RKO (cell line): ENCODE measurements at regions not wholly inside any gene's neighbourhood (a gene's known extent, or its start where the extent isn't known, plus 50 kb on each side); places are given as distances from the start of the nearest gene placed in this dataset.
"Not testable (repeated sequence)": the region's sequence is repeated elsewhere in the genome, so short reads cannot be mapped to it uniquely, and the experiment has no call there.

Source experiments
- DNase-seq: peaks from one replicate; pipeline ENCODE4 v3.0.0-alpha.2; 2016; ENCODE audit warnings: low spot score

DNA sequence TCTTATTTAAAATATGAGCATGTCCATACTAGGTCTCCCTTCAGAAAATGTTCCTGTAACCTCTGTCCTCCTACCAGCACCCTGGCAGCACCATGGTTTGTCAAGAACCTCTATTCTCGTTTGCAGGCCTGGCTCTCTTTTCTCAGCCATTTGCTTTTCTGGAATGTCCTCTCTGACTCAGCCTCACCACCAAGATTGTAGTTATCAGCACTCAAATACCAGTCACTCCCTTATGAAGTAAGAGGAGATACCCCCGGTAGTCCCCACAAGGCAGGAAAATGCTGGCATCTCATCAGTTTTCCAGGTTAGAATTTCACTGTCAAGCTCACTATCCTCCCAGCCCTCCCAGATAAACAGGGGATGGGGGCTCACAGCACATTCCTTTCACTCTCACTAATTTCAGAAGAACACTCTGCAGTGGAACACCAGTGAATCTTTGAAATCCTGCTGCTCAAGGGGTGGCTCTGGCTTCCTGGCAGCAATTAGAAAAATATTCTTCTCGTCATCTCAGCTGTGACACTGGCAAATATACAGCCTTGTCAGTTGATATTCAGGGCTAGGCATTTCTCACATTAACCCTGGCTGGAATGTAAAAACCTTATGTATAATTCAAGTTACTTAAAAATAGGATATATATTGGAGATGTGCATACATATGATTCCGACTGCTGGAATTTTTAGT, 129.2 kb downstream of the TBX18 start:
- no peak for DNase-seq

DNA sequence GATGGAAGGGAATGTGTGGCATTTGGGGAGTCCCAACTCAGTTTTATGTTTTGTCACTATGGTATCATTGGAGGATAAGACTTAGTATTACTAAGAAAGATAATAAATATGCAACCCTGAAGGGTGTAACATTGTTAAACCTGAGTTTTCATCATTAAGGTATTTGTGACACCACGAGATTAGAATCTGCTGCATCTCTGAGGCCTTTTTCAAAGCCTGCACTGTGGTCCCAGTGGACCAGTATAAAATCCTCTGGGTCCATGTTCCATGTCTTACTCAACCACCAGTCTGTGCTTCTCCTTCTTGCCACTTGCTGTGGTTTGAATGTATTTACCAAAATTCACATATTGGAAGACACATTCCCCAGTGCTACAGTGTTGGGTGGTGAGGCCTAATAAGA, 130.6 kb downstream of the TBX18 start:
- no peak for DNase-seq

- DNase-seq: not testable (repeated sequence)
These were observed 137.9 kb downstream of the TBX18 start for GRCh38 chr6:84626527-84626926.

- no peak for DNase-seq
These were observed 138.9 kb downstream of the TBX18 start for GRCh38 chr6:84625506-84625905.

DNA sequence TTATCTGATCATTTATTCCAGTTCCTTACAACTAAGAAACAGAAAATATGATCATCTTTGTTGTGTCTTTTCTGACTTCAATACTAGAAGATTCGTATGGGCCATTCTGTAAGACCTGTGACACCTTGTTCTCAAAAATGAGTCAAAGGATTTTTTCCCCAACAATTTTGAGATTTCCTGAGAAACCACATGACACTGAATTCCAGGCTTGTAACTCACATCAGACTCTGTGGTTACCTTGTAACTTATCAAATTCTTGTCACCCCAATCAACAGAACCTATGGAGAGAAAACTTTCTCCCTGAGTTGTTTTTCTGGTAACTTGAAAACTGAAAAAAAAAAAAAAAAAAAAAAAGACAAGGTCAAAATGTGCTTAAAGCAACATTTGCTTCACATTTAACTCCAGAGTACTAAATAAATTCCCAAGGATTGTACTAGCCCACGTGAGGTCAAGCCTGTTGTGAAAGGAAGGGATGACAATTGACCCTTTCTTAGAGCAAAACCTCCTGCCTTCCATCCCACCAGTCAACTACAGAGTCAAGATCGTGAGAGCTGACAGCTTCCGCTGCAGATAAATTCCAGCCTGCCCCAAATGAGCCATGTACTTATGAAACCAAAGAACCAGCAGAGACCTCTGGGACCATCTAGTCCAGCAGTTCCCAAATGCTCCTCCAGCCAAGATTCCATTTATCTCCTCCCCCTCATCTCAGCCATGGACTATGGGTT, 140.3 kb downstream of the TBX18 start:
- DNase-seq: no peak

- no peak for DNase-seq
These were observed 145.6 kb downstream of the TBX18 start for GRCh38 chr6:84618836-84619235.

DNA sequence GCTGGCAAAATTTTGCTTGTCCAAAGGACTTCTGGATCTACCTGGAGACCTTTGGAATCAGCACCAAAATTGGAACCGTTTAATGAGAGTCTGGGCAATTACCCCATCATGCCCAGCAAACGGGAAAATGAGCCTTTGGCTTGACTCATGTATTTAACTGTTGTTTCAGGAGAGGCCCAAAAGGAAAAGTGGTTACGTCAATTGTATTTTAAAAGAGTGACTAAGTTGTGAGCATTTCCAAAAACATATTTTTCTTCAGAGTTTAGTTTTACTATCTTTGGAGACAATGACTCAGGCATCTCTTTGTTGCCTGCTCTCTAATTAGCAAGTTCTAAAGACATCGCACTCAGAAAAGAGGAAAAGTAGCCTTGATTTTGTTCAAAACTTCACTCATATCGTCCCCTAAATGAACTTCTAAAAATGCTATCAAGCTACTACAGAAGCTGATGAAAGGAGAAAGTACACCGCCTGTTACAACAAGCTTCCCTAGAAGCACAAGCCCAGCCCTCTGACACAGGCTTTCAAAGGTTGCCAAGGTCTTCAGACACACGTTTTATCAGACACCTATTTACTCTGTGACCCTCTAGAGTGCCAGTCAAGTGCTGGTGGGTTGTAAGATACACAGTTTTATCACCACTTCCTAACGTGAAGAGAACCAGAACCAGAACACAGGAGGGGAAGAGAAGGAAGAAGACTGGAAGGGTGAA, 146.2 kb downstream of the TBX18 start:
- DNase-seq: peak; percentile 28

- DNase-seq: no peak
These were observed 148.4 kb downstream of the TBX18 start for GRCh38 chr6:84615987-84616386.

DNA sequence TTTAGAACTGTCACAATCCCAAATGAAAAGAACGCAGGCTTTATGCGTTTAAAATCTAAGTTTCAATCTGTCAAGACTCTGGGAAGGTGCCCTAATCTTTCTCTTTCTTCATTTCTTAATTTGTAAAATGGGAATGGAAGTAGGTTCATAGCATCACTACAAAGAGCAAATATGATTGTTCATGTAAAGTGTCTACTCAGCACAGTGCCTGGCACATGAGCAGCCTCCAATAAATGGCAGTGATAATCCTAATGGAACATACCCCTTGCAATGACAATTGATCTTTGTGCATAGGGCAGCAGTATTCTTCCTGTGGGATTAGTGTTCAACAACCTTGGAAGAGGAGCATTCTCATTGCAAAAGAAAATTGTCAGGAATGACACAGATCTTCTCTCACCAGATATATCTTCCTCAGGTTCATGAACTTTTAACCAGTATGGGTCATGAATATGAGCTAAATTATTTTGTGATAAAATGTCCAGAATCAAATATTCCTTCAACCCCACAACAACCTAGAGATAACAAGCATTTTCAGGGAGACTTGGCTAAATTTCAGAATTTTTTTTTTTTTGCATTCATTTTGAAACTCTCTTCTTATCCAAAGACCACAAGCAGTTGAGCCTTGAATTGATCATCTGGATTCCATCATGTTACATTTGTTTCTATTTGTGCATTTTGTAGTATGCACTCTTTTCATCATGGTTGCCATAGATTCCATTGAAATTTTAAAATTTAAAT, 149.1 kb downstream of the TBX18 start:
- DNase-seq: no peak

DNA sequence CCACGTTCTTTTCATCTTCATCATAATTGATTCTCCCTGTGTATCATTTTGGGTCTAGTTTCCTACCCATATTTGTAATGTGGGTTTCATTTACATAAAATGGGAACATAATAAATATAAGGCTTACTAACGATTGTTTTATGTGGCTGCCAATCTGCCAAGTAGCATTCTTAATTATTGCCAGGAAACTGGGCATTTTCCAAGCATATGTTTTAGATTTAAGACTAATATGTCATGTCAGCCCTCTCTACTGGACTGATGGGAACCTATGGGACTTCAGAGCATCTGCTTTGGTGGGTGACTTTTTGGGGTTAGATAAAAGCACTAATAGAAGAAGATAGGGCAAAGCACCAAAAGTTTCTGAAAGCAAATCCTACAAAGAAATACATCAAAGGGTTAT, 157.5 kb downstream of the TBX18 start:
- no peak for DNase-seq

- no peak for DNase-seq
These were observed 159.1 kb downstream of the TBX18 start for GRCh38 chr6:84605298-84605697.

DNA sequence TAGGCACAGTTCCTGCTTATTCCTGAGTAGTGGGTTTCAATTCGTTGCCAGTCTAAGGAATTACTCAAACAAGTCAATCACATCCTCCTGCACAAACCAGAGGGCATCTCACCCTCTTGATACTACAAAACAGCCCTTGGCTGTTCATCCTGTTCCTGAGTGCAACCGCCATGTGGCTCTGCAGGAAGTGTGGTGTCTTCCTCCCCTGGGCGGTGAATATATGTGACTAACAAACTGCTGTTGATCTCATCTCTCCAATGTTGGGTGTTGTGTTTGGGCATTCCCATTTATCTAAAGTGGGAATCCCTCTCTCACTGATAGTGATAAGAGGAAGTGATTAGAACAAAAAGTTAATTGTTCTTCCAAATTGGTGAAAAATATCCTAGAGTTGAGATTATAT, 163.0 kb downstream of the TBX18 start:
- no peak for DNase-seq

- no peak for DNase-seq
These were observed 164.4 kb downstream of the TBX18 start for GRCh38 chr6:84599991-84600390.

DNA sequence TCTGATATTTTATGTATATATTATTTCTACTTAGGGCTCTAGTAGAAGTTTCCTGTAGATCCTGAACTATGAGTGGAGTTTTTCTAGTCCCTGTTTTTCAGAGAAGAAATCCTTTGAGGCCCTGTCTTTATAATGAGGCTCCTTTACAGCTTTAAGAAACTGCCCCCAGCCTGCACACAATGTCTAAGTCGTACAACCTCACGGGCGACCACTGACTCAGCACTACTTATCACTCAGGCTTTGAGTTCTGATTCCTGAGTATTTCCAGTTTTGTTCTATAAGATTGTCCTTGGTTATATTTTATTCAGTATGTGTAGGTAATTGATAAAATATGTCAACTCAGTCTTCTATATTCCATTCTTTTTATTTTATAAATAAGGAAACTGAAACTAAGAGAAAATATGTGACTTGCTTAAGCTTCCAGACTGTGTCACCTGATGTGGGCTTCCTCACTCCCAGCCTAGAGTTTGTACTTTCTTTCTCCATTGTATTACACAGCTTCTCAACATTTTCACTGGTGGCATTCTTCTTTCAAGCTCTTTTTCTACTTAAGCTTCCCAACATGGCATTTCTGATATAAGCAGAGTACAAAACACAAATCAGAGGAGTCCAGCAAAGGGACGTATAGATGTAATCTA, 167.0 kb downstream of the TBX18 start:
- DNase-seq: no peak

DNA sequence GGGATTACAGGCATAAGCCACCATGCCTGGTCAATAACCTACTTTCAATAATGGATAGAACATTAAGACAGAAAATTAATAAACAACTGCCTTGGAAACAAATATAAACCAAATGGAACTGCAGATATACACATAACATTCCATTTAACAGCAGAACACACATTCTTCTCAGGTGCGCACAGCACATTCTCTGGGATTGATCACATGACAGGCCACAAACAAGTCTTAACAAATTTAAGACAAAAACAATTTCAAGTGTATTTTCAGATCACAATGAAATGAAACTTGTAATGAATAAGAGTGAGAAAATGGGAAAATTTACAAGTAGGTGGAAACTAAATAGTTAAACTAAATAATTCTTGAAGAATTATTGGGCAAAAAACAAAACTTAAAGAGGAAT, 167.9 kb downstream of the TBX18 start:
- no peak for DNase-seq

DNA sequence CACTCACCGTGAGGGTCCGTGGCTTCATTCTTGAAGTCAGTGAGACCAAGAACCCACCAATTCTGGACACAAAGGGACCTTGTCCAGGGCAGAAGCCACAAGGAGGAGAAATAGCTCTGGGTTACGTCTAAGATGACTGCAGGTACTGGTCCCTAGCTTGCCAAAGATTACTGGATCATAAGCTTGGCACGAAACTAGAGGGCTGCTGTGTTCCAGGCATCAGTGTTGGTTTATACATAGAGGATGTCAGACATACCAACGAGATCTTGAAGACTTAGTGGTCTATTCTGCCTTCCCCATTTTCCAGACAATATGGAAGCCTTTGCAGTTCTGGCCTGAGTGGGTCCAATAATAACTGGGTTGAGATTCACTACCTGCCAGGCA, 175.7 kb downstream of the TBX18 start:
- DNase-seq: no peak

- DNase-seq: not testable (repeated sequence)
These were observed 176.3 kb downstream of the TBX18 start for GRCh38 chr6:84587994-84588696.

DNA sequence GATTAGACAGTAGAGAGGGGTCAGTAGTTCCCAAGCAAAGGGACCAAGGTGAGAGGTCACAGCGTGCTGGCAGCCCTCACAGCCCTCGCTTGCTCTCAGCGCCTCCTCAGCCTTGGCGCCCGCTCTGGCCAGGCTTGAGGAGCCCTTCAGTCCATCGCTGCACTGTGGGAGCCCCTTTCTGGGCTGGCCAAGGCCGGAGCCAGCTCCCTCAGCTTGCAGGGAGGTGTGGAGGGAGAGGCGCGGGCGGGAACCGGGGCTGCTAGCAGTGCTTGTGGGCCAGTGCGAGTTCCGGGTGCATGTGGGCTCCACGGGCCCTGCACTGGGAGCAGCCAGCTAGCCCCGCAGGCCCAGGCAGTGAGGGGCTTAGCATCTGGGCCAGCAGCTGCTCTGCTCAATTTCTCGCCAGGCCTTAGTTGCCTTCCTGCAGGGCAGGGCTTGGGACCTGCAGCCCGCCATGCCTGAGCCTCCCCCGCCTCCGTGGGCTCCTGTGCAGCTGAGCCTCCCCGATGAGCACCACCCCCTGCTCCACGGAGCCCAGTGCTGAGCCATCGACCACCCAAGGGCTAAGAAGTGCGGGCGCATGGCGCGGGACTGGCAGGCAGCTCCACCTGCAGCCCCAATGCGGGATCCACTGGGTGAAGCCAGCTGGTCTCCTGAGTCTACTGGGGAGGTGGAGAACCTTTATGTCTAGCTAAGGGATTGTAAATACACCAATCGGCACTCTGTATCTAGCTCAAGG, 177.0 kb downstream of the TBX18 start:
- DNase-seq: not testable (repeated sequence)

DNA sequence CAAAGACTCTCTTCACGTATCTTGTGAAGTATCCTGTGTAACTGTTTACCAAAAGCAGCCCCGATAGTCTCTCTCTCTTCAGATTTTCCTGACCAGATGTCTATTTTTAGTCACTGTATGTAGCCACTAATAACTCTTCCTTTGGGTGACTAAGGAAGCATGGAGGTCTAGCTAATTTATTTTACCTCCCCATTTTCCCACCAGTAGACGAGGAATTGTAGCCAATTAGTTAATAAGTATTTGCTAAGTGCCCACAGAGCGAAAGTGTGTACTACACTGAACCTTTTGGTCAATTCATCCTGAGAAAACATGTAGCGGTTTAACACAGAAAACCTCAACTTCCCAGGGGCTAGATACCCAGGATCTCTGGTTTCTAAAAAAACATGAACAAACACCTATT, 180.6 kb downstream of the TBX18 start:
- DNase-seq: no peak

DNA sequence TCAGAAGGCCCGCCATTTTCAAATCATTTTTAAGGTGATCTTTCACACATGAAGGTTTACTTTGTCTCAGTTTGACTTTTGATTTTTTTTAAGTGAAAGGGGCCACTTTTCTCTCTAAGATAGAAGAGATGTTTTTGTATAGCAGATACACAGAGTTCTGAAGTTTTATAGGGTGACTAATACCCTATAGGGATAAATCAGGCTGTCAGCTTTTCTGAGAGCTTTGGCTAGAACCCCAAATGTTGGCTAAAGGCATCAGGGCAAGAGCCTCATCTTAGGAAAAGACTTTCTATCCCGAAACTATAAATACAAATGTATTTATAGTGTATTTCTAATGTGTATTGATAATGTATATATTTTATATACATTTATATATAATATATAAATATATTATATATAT, 181.4 kb downstream of the TBX18 start:
- no peak for DNase-seq
